CD14-positive monocyte (primary cell): ENCODE measurements at regions not wholly inside any gene's neighbourhood (a gene's known extent, or its start where the extent isn't known, plus 50 kb on each side); places are given as distances from the start of the nearest gene placed in this dataset.

Experiments
- DNase-seq, 3 donors: peaks; one replicate each; pipeline ENCODE4 v3.0.0-alpha.2; 2011 to 2022
- H2AFZ ChIP-seq: 2 replicates; pipeline ENCODE4 v1.6.0; 2012; ENCODE audit warnings: mild to moderate bottlenecking, low read depth, low read length, inconsistent platforms; ENCODE audit not compliant: insufficient read depth, poor library complexity, severe bottlenecking
- H3K27ac ChIP-seq, 2 donors: 1 replicate in 1 of 2; 2 replicates in 1 of 2; pipeline ENCODE4 v1.5.1; 2012 to 2013; ENCODE audit warnings: low read length in 2 of 2, control low read depth in 1 of 2, inconsistent platforms in 1 of 2, low read depth in 1 of 2, mild to moderate bottlenecking in 1 of 2
- H3K27me3 ChIP-seq, 2 donors: one replicate each; pipeline versions ENCODE4 v1.6.0 to v1.6.1; 2011 to 2013; ENCODE audit warnings: low read length in 2 of 2; ENCODE audit not compliant: control insufficient read depth in 2 of 2, insufficient read depth in 2 of 2
- H3K36me3 ChIP-seq, 2 donors: replicated peaks in 1 of 2; 1 replicate in 1 of 2; 2 replicates in 1 of 2; pipeline versions ENCODE4 v1.5.1 to v1.6.1; 2012 to 2013; ENCODE audit warnings: low read length in 2 of 2, control low read depth in 1 of 2, inconsistent platforms in 1 of 2, mild to moderate bottlenecking in 1 of 2; ENCODE audit not compliant: insufficient read depth in 2 of 2, control insufficient read depth in 1 of 2
- H3K4me1 ChIP-seq, 2 donors: 1 replicate in 1 of 2; 2 replicates in 1 of 2; pipeline versions ENCODE4 v1.5.1 to v1.6.1; 2012 to 2013; ENCODE audit warnings: low read length in 2 of 2, control low read depth in 1 of 2, inconsistent platforms in 1 of 2, mild to moderate bottlenecking in 1 of 2, moderate library complexity in 1 of 2; ENCODE audit not compliant: insufficient read depth in 2 of 2, control insufficient read depth in 1 of 2
- H3K4me2 ChIP-seq: replicated peaks from 2 replicates; pipeline ENCODE3; 2012; ENCODE audit warnings: low read length, moderate library complexity, mild to moderate bottlenecking; ENCODE audit not compliant: poor library complexity, severe bottlenecking; ENCODE audit errors: extremely low read depth
- H3K4me3 ChIP-seq, 3 experiments: fragments of 200-600 bp in 1 of 3; sonication (generic) in 1 of 3; replicated peaks in 1 of 3; 1 replicate in 2 of 3; 2 replicates in 1 of 3; pipeline ENCODE4 v1.5.1; 2011 to 2013; ENCODE audit warnings: low read length in 3 of 3, mild to moderate bottlenecking in 3 of 3, control low read depth in 2 of 3, low read depth in 2 of 3, inconsistent platforms in 1 of 3, moderate library complexity in 1 of 3
- H3K79me2 ChIP-seq: 2 replicates; pipeline ENCODE4 v1.6.0; 2012; ENCODE audit warnings: mild to moderate bottlenecking, control low read depth, inconsistent platforms, low read length, moderate library complexity; ENCODE audit not compliant: insufficient read depth
- H3K9ac ChIP-seq: 2 replicates; pipeline ENCODE4 v1.6.0; 2017; ENCODE audit warnings: low read length, mild to moderate bottlenecking; ENCODE audit not compliant: insufficient read depth, poor library complexity, severe bottlenecking
- H3K9me3 ChIP-seq, 2 donors: replicated peaks in 1 of 2; 1 replicate in 1 of 2; 2 replicates in 1 of 2; pipeline versions ENCODE4 v1.5.1 to v1.6.1; 2012 to 2013; ENCODE audit warnings: low read length in 2 of 2, control low read depth in 1 of 2; ENCODE audit not compliant: control insufficient read depth in 1 of 2, insufficient read depth in 1 of 2
- H4K20me1 ChIP-seq: 2 replicates; pipeline ENCODE4 v1.6.0; 2012; ENCODE audit warnings: mild to moderate bottlenecking, low read length, control low read depth, moderate library complexity; ENCODE audit not compliant: insufficient read depth
- H3K27ac Mint-ChIP-seq, 7 donors: one replicate each; pipeline ENCODE4 v1.8.0; 2020; ENCODE audit warnings: mild to moderate bottlenecking in 7 of 7, mixed read lengths in 7 of 7, moderate library complexity in 6 of 7, inconsistent platforms in 2 of 7
- H3K27me3 Mint-ChIP-seq, 3 donors: one replicate each; pipeline ENCODE4 v1.8.0; 2021 to 2022; ENCODE audit warnings: low read depth in 3 of 3, mild to moderate bottlenecking in 3 of 3, mixed read lengths in 3 of 3, moderate library complexity in 3 of 3, inconsistent platforms in 1 of 3
- H3K36me3 Mint-ChIP-seq, 2 donors: one replicate each; pipeline ENCODE4 v1.8.0; 2020; ENCODE audit warnings: mixed read lengths in 2 of 2, inconsistent platforms in 1 of 2, mild to moderate bottlenecking in 1 of 2
- H3K4me1 Mint-ChIP-seq: one replicate; pipeline ENCODE4 v1.8.0; 2020; ENCODE audit warnings: mild to moderate bottlenecking, mixed read lengths
- H3K4me3 Mint-ChIP-seq, 2 donors: one replicate each; pipeline ENCODE4 v1.8.0; 2020; ENCODE audit warnings: mild to moderate bottlenecking in 2 of 2, mixed read lengths in 2 of 2, moderate library complexity in 1 of 2
- H3K9me3 Mint-ChIP-seq, 7 donors: one replicate each; pipeline ENCODE4 v1.8.0; 2020 to 2022; ENCODE audit warnings: mixed read lengths in 7 of 7, mild to moderate bottlenecking in 6 of 7, moderate library complexity in 6 of 7, inconsistent platforms in 2 of 7
- WGBS: methylation state at CpG from one replicate; pipeline ENCODE4 v1.1.5; 2013; ENCODE audit warnings: missing lambda C conversion rate; ENCODE audit not compliant: insufficient coverage; 5-methylcytosine and 5-hydroxymethylcytosine counted together
- intact Hi-C, 2 donors: fragments of 100-400 bp; cut with micrococcal nuclease; formaldehyde crosslinking; loops; one replicate each; pipeline versions ENCODE4 v1.15.0 to v1.15.1; 2023
- TF ChIP-seq, protein P1 (sequence below): fragments of 200-600 bp; IDR thresholded peaks from one replicate; pipeline ENCODE4 v1.8.0; 2022; ENCODE audit warnings: antibody characterized with exemption, mild to moderate bottlenecking

DNA sequence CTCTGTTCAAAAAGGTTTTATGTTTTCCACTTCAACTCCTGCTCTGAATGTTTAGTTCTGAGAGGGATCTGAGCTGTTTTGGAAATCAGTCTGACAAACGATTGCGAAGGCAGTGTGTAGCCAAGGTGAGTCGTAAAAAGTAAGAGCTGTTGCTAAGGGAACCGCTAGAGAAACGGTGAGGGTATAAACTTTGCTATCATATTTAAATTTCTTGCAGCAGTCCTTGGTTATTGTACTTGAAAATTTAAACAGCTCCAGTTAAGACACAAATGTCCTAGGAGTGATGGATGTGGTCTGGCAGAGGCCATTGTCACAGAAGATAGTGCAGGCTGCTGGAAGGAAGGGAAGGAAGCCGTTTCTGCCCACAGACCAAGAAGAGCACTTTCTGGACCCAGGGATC lies 64.9 kb upstream of the CITED2 start:
- 49% methylated on average over 5 of the region's 6 CpGs for WGBS
- H3K4me3 Mint-ChIP-seq = no peak overlapping the region
- intact Hi-C loops = no loop called here
- H2AFZ ChIP-seq = no peak overlapping the region
- H3K79me2 ChIP-seq = no peaks in the 10 kb centered on the region
- H3K27me3 Mint-ChIP-seq = no peaks in the 10 kb centered on the region
- no peak overlapping the region for H3K4me3 ChIP-seq
- H3K4me1 Mint-ChIP-seq = peaks cover 23% of the 10 kb centered on the region
- H3K27ac Mint-ChIP-seq = no peak overlapping the region
- TF ChIP-seq, protein P1, sequence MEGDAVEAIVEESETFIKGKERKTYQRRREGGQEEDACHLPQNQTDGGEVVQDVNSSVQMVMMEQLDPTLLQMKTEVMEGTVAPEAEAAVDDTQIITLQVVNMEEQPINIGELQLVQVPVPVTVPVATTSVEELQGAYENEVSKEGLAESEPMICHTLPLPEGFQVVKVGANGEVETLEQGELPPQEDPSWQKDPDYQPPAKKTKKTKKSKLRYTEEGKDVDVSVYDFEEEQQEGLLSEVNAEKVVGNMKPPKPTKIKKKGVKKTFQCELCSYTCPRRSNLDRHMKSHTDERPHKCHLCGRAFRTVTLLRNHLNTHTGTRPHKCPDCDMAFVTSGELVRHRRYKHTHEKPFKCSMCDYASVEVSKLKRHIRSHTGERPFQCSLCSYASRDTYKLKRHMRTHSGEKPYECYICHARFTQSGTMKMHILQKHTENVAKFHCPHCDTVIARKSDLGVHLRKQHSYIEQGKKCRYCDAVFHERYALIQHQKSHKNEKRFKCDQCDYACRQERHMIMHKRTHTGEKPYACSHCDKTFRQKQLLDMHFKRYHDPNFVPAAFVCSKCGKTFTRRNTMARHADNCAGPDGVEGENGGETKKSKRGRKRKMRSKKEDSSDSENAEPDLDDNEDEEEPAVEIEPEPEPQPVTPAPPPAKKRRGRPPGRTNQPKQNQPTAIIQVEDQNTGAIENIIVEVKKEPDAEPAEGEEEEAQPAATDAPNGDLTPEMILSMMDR = no peak
- no peaks in the 10 kb centered on the region for H4K20me1 ChIP-seq
- H3K9me3 ChIP-seq = no peaks in the 10 kb centered on the region
- H3K27me3 ChIP-seq = no peaks in the 10 kb centered on the region
- H3K9ac ChIP-seq = no peak overlapping the region
- H3K4me2 ChIP-seq = no peak overlapping the region
- peaks cover 11 to 20% of the 10 kb centered on the region in 2 donors for H3K4me1 ChIP-seq
- H3K27ac ChIP-seq = no peak overlapping the region
- H3K36me3 Mint-ChIP-seq = no peaks in the 10 kb centered on the region
- H3K9me3 Mint-ChIP-seq = peaks cover 0 to 1% (median 0%) of the 10 kb centered on the region in 7 donors
- DNase-seq = no peak
- H3K36me3 ChIP-seq = no peaks in the 10 kb centered on the region

DNA sequence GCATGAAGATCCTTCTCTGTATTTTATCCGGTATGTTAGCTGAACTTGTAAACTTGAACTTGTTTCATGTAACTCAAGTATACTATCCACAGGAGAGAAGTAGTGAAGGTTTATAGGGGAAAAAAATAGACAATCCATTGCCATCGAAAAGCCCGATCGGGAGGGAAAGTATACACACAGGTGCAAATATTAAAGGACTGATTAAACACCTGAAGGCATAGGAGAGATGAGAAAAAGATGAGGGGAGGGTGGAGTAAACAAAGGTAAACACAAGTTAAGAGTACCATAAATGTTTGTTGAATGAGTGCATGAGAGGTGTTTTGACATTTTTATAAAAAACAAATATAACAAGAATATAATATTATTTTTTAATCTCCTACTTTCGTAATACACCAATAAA lies 64.3 kb upstream of the CITED2 start:
- Mint-ChIP-seq H3K36me3 (no peaks in the 10 kb centered on the region), H3K4me1 (peaks cover 24% of the 10 kb centered on the region), H3K4me3 (no peak overlapping the region), H3K9me3 (peaks cover 0 to 1% (median 0%) of the 10 kb centered on the region in 7 donors), H3K27me3 (no peaks in the 10 kb centered on the region), H3K27ac (no peak overlapping the region)
- Histone ChIP-seq H3K4me2 (no peak overlapping the region), H3K27ac (no peak overlapping the region), H3K27me3 (no peaks in the 10 kb centered on the region), H2AFZ (no peak overlapping the region), H3K4me1 (peaks cover 14 to 22% of the 10 kb centered on the region in 2 donors), H3K9me3 (no peaks in the 10 kb centered on the region), H3K79me2 (no peaks in the 10 kb centered on the region), H4K20me1 (no peaks in the 10 kb centered on the region), H3K4me3 (no peak overlapping the region), H3K36me3 (no peaks in the 10 kb centered on the region), H3K9ac (no peak overlapping the region)
- intact Hi-C loops = no loop called here
- DNase-seq = no peak
- TF ChIP-seq, protein P1 = no peak
- WGBS = no CpG with 5 or more reads among the region's 5 CpGs
